Right cardiac atrium (tissue), 5 donors: ENCODE measurements at regions not wholly inside any gene's neighbourhood (a gene's known extent, or its start where the extent isn't known, plus 50 kb on each side); places are given as distances from the start of the nearest gene placed in this dataset.

Experiments used
- ATAC-seq, 2 donors: fragments of 200-7000 bp; cut with Tn5 transposase; one replicate each; pipeline versions ENCODE4 v1.8.0 to v1.9.1; 2020; ENCODE audit warnings: moderate library complexity in 2 of 2, mild to moderate bottlenecking in 1 of 2
- DNase-seq, 3 donors: peaks; one replicate each; pipeline ENCODE4 v3.0.0-alpha.2; 2020
- H3K27ac ChIP-seq: one replicate; pipeline ENCODE4 v1.5.1; 2013; ENCODE audit warnings: mild to moderate bottlenecking, low read length, control low read depth, moderate library complexity
- H3K27me3 ChIP-seq: one replicate; pipeline ENCODE4 v1.6.1; 2013; ENCODE audit not compliant: control insufficient read depth, insufficient read depth
- H3K4me1 ChIP-seq: one replicate; pipeline ENCODE4 v1.6.1; 2013; ENCODE audit warnings: low read length; ENCODE audit not compliant: control insufficient read depth, insufficient read depth
- H3K4me3 ChIP-seq: one replicate; pipeline ENCODE4 v1.5.1; 2013; ENCODE audit warnings: low read length, control low read depth
- H3K9me3 ChIP-seq: one replicate; pipeline ENCODE4 v1.6.1; 2013; ENCODE audit warnings: low read length; ENCODE audit not compliant: control insufficient read depth
- WGBS: extraction: QIAGEN DNeasy Blood & Tissue Kit; methylation state at CpG from one replicate; pipeline ENCODE4 v1.1.7; 2013; 5-methylcytosine and 5-hydroxymethylcytosine counted together
- intact Hi-C, 4 donors: fragments of 100-400 bp; cut with DNase I; formaldehyde crosslinking; loops; one replicate each; pipeline versions ENCODE4 v1.11.0 to v1.14.0; 2022 to 2023
- donor health status: healthy with polysubstance abuse.
- donor health status: DM: no; HTN: yes; CAD: no.
- donor health status: DM: no; HTN: no; CAD: no.
- donor health status: DM: no; HTN: yes; CAD: no; lungs with severe emphysema.
- donor health status: DM: yes; HTN: yes; CAD: no.

DNA sequence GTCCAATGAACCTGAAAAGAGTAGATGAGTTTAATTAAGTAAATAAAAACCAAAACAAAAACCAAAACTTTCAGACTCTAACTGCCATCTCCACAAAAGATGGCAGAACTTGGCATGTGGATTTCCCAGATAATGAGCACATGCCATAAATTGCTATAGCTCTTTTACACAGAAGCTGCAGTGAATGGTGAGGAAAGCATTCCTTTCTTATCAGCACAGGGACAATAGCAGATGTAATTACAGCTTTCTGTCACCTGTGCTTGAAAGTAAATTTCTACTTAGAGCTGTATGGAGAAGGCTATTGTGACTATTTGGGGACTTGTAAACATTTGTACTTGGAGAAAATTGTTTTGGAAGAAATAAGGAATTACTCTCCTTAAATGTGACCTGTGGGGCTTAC is 378.4 kb downstream of the RPRM start:
- intact Hi-C loops = no loop called here
- H3K9me3 ChIP-seq = no peaks in the 10 kb centered on the region
- DNase-seq (no peak), ATAC-seq (no peak)
- H3K4me1 ChIP-seq = no peaks in the 10 kb centered on the region
- H3K4me3 ChIP-seq = no peak overlapping the region
- no peaks in the 10 kb centered on the region for H3K27me3 ChIP-seq
- no peak overlapping the region for H3K27ac ChIP-seq

DNA sequence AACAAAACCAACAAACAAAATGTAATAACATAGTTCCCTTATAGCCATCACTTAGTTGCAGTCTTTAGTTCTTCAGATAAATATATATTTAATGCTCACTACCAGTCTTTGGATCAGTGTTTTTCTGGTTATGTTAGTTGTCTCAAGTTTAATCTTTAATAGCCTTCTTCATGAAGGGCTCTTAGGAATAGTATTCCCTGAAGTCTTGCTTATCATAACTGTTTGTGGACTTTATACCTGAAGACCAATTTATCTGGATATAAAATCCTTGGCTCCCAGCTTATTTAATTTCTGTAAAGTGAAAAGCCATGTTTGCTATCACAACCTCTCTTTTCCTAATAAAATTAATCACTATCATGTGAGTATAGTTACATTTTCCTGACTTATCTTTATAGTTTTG is 379.7 kb downstream of the ARL6IP6 start:
- intact Hi-C loops = no loop called here
- no peak for DNase-seq
- H3K4me3 ChIP-seq = no peak overlapping the region
- no peaks in the 10 kb centered on the region for H3K9me3 ChIP-seq
- no peak overlapping the region for H3K27ac ChIP-seq
- H3K27me3 ChIP-seq = no peaks in the 10 kb centered on the region
- no peaks in the 10 kb centered on the region for H3K4me1 ChIP-seq
- ATAC-seq = no peak

DNA sequence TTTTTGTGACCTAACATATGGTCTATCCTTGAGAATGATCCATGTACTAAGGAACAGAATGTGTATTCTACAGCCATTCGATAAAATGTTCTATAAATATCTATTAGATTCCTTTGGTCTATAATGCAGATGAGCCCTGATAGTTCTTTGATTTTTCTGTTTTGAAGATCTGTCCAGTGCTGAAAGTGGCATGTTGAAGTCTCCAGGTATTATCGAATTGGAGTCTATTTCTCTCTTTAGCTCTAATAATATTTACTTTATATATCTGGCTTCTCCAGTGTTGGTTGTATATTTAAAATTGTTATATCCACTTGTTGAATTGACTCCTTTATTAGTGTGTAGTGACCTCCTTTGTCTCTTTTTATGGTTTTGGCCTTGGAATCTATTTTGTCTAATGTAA is 377.9 kb downstream of the ARL6IP6 start:
- 83% methylated on average over 2 of the region's 2 CpGs for WGBS
- ATAC-seq = no peak
- H3K4me3 ChIP-seq = no peak overlapping the region
- H3K9me3 ChIP-seq = no peaks in the 10 kb centered on the region
- no peak for DNase-seq
- no peaks in the 10 kb centered on the region for H3K4me1 ChIP-seq
- intact Hi-C loops = no loop called here
- no peaks in the 10 kb centered on the region for H3K27me3 ChIP-seq
- no peak overlapping the region for H3K27ac ChIP-seq

DNA sequence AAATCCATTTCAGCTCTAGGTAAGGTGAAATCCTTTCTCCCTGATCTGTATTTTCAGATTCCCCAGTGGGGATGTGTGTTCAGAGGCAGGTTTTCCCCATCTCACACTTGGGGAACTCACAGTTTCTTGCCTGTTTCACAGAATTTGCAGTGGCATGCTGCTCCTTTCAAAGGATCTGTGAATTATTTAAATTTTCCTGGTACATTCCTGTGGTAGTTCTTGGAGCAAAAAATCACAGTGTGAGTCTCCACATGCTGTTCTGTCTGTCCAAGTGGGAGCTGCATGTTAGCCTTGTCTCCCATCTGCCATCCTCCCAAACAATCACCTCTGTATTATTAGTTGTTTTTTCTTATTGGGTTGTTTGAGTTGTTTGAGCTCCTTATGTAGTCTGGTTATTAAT is 372.9 kb downstream of the ARL6IP6 start:
- Histone ChIP-seq H3K27ac (no peak overlapping the region), H3K9me3 (no peaks in the 10 kb centered on the region), H3K27me3 (no peaks in the 10 kb centered on the region), H3K4me1 (no peaks in the 10 kb centered on the region), H3K4me3 (no peak overlapping the region)
- no peak for DNase-seq
- ATAC-seq = no peak
- intact Hi-C loops = no loop called here

DNA sequence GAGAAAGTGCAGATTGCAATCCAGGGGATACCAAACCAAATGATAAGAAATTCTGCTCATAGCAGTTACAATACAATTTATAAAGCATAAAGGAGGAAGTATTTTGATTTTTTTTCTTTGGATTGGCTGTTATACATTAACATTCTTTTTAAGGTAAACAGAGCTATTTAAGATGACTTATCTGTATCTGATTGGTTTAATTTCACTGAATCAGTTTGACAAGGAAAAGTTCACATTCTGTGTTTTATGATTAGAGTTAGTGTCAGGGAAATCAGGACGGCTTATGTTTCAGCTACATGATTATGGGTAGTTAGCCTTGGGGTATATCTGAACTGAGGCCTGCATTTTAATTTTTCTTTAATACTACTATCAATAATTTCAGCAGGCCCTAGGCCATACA is 360.9 kb downstream of the ARL6IP6 start:
- no peak for ATAC-seq
- Histone ChIP-seq H3K4me1 (no peaks in the 10 kb centered on the region), H3K27ac (no peak overlapping the region), H3K4me3 (no peak overlapping the region), H3K27me3 (no peaks in the 10 kb centered on the region), H3K9me3 (no peaks in the 10 kb centered on the region)
- WGBS = 0% methylated on average over 1 of the region's 1 CpG
- intact Hi-C loops = no loop called here
- DNase-seq = no peak

DNA sequence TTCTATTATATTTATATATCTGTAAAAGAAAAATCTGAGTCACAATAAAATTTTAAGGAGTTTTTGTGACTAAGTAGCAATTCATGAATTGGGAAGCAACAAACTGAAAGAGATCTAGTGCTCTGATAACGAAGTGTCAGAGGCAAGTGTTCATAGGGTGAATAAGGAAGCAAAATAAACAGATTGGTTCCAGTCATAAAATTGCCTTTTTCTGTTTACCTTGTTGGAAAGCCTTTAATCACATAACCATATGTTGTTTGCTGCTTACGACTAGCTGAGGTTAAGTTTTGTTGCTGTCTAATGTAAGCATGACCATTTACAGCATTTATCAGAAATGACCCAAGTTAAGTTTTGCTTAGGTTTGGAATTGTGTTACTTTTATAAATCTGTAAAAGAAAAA is 358.9 kb downstream of the ARL6IP6 start:
- H3K9me3 ChIP-seq = no peaks in the 10 kb centered on the region
- intact Hi-C loops = no loop called here
- WGBS = 67% methylated on average over 2 of the region's 2 CpGs
- H3K27me3 ChIP-seq = no peaks in the 10 kb centered on the region
- H3K27ac ChIP-seq = no peak overlapping the region
- no peaks in the 10 kb centered on the region for H3K4me1 ChIP-seq
- no peak overlapping the region for H3K4me3 ChIP-seq
- DNase-seq = no peak
- ATAC-seq = no peak

DNA sequence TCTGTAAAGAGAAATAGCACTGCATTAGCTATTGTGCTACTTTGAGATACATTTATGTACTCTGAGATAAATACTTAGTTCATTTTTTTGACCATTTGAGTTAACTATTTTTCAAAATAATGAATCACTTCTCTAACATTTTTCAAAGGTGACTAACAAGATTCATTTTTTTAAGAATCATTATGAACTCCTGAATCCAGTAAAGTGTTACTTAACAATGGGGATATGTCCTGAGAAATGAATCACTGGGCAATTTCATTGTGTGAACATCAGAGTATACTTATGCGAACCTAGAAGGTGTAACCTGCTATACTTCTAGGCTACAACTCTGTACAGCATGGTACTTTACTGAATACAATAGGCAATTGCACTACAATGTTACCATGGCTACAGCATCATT is 355.8 kb downstream of the ARL6IP6 start:
- ATAC-seq = no peak
- Histone ChIP-seq H3K27ac (no peak overlapping the region), H3K27me3 (no peaks in the 10 kb centered on the region), H3K4me1 (no peaks in the 10 kb centered on the region), H3K9me3 (no peaks in the 10 kb centered on the region), H3K4me3 (no peak overlapping the region)
- WGBS = 85% methylated on average over 1 of the region's 1 CpG
- intact Hi-C loops = no loop called here
- DNase-seq = no peak

DNA sequence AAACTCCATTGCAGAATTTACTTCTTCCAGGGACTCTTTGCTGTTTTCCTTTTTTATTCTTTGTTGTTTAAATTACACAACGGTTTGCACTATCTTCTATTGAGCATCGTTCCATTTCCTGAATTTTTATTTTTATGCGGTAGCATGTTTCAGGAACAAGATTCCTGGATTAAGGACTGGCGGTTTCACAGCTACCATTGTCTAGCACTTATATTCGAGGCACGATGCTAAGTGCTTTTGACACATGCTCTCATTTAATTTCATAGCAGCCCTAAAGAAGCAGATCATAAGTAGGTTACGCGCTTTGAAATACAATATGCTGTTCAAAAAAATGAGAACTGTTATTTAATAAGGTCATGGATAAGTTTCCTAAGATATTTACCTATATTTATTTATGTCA is 354.4 kb downstream of the ARL6IP6 start:
- Histone ChIP-seq H3K27ac (no peak overlapping the region), H3K9me3 (no peaks in the 10 kb centered on the region), H3K27me3 (no peaks in the 10 kb centered on the region), H3K4me1 (no peaks in the 10 kb centered on the region), H3K4me3 (no peak overlapping the region)
- no peak for DNase-seq
- WGBS = 88% methylated on average over 8 of the region's 8 CpGs
- intact Hi-C loops = no loop called here
- no peak for ATAC-seq

DNA sequence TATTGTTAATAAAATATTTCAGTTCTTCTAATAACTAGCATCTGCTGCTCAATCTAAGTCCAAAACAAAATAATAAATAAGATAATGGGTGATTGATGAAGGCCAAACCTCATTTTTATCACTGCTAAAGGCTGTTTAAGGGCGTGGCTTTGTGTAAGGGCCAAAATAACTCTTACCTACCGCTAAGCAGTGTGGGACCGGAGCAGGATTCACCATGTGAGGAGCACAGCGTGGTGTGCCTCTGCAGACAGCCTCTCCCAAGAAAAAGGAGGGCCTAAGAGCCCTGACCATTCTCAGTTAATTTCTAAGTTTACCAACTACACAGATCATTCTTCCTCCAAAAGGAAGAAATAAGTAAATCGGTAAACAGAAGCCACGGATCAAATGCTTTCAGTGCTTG is 353.7 kb downstream of the ARL6IP6 start:
- intact Hi-C loops = no loop called here
- no peaks in the 10 kb centered on the region for H3K4me1 ChIP-seq
- WGBS = 66% methylated on average over 6 of the region's 6 CpGs

DNA sequence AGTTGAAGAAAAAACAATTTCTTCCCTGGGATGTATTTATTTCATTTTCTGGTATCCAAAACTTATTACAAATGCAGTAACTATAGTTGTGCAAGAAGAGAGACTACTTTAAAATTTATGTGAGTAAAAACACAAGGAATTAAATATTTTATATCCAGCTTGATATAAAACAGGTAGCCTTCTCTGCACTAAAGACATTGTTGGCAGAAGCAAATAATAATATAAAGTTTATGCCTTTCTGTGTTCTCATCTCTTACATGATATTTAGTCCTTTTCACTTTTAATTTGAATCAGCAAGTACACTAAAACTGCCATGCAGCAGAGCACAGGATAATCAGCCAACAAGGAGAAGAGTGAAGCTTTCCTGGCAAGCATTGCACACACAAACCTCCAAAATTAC is 352.7 kb downstream of the ARL6IP6 start:
- Histone ChIP-seq H3K27me3 (no peaks in the 10 kb centered on the region), H3K27ac (no peak overlapping the region), H3K9me3 (no peaks in the 10 kb centered on the region), H3K4me3 (no peak overlapping the region), H3K4me1 (no peaks in the 10 kb centered on the region)
- no peak for DNase-seq
- ATAC-seq = no peak
- intact Hi-C loops = no loop called here

More for the DNA sequence above, 353.7 kb downstream of the ARL6IP6 start:
- no peak overlapping the region for H3K27ac ChIP-seq
- no peak for DNase-seq
- no peak overlapping the region for H3K4me3 ChIP-seq
- ATAC-seq = no peak
- no peaks in the 10 kb centered on the region for H3K27me3 ChIP-seq
- H3K9me3 ChIP-seq = no peaks in the 10 kb centered on the region

DNA sequence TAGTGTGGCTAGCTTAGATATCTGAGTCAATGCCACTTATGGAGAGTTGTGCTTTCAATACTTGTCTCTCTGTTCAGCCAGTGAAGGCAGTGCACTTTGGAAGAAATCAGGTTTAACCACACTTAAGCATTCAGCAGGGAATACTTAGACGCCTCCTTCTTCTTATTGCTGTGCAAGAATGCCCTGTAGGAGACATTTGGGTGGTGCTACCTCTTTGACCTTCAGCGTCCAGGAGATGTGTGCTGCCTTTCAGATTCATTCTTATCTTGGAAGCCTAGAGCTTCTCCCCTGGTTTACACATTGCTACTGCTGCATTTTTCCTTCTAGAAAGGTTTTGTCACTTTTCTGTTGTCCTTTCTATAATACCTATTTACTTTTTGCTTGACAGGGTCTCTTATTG is 350.5 kb downstream of the ARL6IP6 start:
- Histone ChIP-seq H3K4me1 (no peaks in the 10 kb centered on the region), H3K27me3 (no peaks in the 10 kb centered on the region), H3K27ac (no peak overlapping the region), H3K9me3 (no peaks in the 10 kb centered on the region), H3K4me3 (no peak overlapping the region)
- no peak for ATAC-seq
- no peak for DNase-seq
- 70% methylated on average over 2 of the region's 2 CpGs for WGBS
- intact Hi-C loops = no loop called here

DNA sequence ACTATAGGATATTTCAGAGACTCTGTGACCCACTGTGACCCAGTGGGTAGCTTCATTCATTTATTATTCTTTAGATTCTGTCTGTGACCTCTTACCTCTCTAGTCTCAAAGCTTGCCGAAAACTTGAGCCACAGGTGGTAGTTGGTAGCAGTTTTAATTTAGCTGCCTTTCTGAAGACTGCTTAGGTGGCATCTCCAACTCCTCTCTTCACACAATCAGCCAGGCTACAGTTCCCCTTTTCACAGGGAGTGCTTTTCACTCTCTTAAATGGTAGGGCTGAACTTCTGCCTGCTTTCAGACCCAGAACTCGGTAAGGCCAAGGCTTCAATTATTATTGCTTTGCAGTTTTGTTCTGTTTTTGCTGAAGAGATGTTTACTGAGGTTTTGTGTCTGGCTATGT is 349.6 kb downstream of the ARL6IP6 start:
- Histone ChIP-seq H3K4me3 (no peak overlapping the region), H3K4me1 (no peaks in the 10 kb centered on the region), H3K27ac (no peak overlapping the region), H3K9me3 (no peaks in the 10 kb centered on the region), H3K27me3 (no peaks in the 10 kb centered on the region)
- DNase-seq (no peak), ATAC-seq (no peak)
- intact Hi-C loops = no loop called here
- 71% methylated on average over 2 of the region's 2 CpGs for WGBS
